K562 (cell line): ENCODE measurements at regions not wholly inside any gene's neighbourhood (a gene's known extent, or its start where the extent isn't known, plus 50 kb on each side); places are given as distances from the start of the nearest gene placed in this dataset.

Source experiments
- ATAC-seq: fragments of 200-7000 bp; cut with Tn5 transposase; 3 replicates; pipeline ENCODE4 v1.9.1; 2020; ENCODE audit warnings: moderate library complexity
- BruUV-seq: library from RNA; stranded (reverse); fragments of 400-500 nt; replicated peaks from 2 replicates; lab custom pipeline; 2021; lab: Mats Ljungman, UMichigan
- CTCF ChIA-PET: fragments of 300-600 bp; formaldehyde crosslinking; extraction: SDS; loops from one replicate; lab custom pipeline; 2021; ENCODE audit warnings: low intra/inter-chr PET ratio; lab: Yijun Ruan, JAX
- POLR2A ChIA-PET: fragments of 300-600, 350-650 bp; sonication (Branson Sonifier 250); formaldehyde crosslinking; extraction: SDS; loops from one replicate; lab custom pipeline; 2021; ENCODE audit warnings: antibody characterized with exemption, inconsistent platforms; lab: Yijun Ruan, JAX
- DNase-seq, 4 experiments: peaks; one replicate each; pipeline versions ENCODE4 v3.0.0 to v3.0.0-alpha.2; 2011 to 2018; ENCODE audit warnings: low spot score in 3 of 4, mixed read lengths in 3 of 4; ENCODE audit errors: extremely low read depth in 1 of 4
- FAIRE-seq: peaks from 2 replicates; lab custom pipeline; 2011; peaks lifted over from hg19 to GRCh38; lab: Jason Lieb, UNC
- H2AFZ ChIP-seq: 2 replicates; pipeline ENCODE4 v1.6.0; 2011; ENCODE audit warnings: low read depth, low read length, control low read depth, inconsistent platforms
- H3K27ac ChIP-seq: fragments of 200-600 bp; 3 replicates; pipeline ENCODE4 v1.8.0; 2011; ENCODE audit warnings: low read depth, mild to moderate bottlenecking, control low read depth, inconsistent platforms, low read length, moderate library complexity, mixed read lengths; ENCODE audit errors: extremely low read depth
- H3K27me3 ChIP-seq, 2 experiments: fragments of 300-600 bp in 1 of 2; 2 replicates in 1 of 2; 3 replicates in 1 of 2; pipeline versions ENCODE4 v1.6.0 to v1.8.0; 2011; ENCODE audit warnings: inconsistent platforms in 2 of 2, low read length in 2 of 2, mild to moderate bottlenecking in 1 of 2, mixed read lengths in 1 of 2, moderate library complexity in 1 of 2; ENCODE audit not compliant: control insufficient read depth in 2 of 2, insufficient read depth in 2 of 2
- H3K36me3 ChIP-seq: fragments of 300-600 bp; 3 replicates; pipeline ENCODE4 v1.8.0; 2011; ENCODE audit warnings: mild to moderate bottlenecking, low read length, inconsistent platforms; ENCODE audit not compliant: control insufficient read depth, insufficient read depth
- H3K4me1 ChIP-seq, 2 experiments: fragments of 200-600 bp in 1 of 2; replicated peaks in 1 of 2; 2 replicates in 1 of 2; 3 replicates in 1 of 2; pipeline versions ENCODE4 v1.5.1 to v1.8.0; 2011; ENCODE audit warnings: inconsistent platforms in 2 of 2, low read length in 2 of 2, mild to moderate bottlenecking in 1 of 2, mixed read lengths in 1 of 2, moderate library complexity in 1 of 2; ENCODE audit not compliant: control insufficient read depth in 2 of 2, insufficient read depth in 2 of 2
- H3K4me2 ChIP-seq: 2 replicates; pipeline ENCODE4 v1.6.1; 2011; ENCODE audit warnings: low read length, control low read depth, inconsistent platforms, mixed read lengths; ENCODE audit not compliant: insufficient read depth
- H3K4me3 ChIP-seq: fragments of 200-600 bp; sonication (generic), shearing (Covaris generic); 2 replicates; pipeline ENCODE4 v1.5.1; 2016; ENCODE audit warnings: control low read depth, inconsistent platforms
- H3K79me2 ChIP-seq: fragments of 200-600 bp; 3 replicates; pipeline ENCODE4 v1.8.0; 2011; ENCODE audit warnings: low read length, inconsistent platforms; ENCODE audit not compliant: control insufficient read depth, insufficient read depth
- H3K9ac ChIP-seq, 2 experiments: 2 replicates each; pipeline versions ENCODE4 v1.6.0 to v1.6.1; 2011; ENCODE audit warnings: low read depth in 2 of 2, low read length in 2 of 2, control low read depth in 1 of 2, inconsistent platforms in 1 of 2, mild to moderate bottlenecking in 1 of 2, mixed read lengths in 1 of 2; ENCODE audit not compliant: insufficient read depth in 1 of 2
- H3K9me1 ChIP-seq: one replicate; pipeline ENCODE4 v1.6.0; 2011; ENCODE audit warnings: inconsistent platforms, mild to moderate bottlenecking, low read length, moderate library complexity; ENCODE audit not compliant: control insufficient read depth, insufficient read depth
- H3K9me3 ChIP-seq: replicated peaks from 2 replicates; pipeline ENCODE4 v1.5.1; 2011; ENCODE audit warnings: low read depth, low read length, inconsistent platforms; ENCODE audit not compliant: control insufficient read depth, insufficient read depth
- H4K20me1 ChIP-seq: replicated peaks from 2 replicates; pipeline ENCODE4 v1.6.1; 2011; ENCODE audit warnings: low read length, inconsistent platforms, mixed read lengths; ENCODE audit not compliant: control insufficient read depth, insufficient read depth
- ARNT ChIP-seq, 2 experiments: fragments of 450-650 bp; IDR thresholded peaks; 2 replicates each; pipeline ENCODE4 v1.6.1; 2016; ENCODE audit warnings: mild to moderate bottlenecking in 1 of 2
- DNMT1 ChIP-seq: fragments of 450-650 bp; IDR thresholded peaks from 2 replicates; pipeline ENCODE4 v1.6.1; 2016; ENCODE audit warnings: antibody characterized with exemption, mild to moderate bottlenecking
- KDM4B ChIP-seq, 2 experiments: fragments of 450-650 bp in 1 of 2; sonication (generic) in 1 of 2; IDR thresholded peaks; 2 replicates each; pipeline ENCODE4 v1.6.1; 2016 to 2017; ENCODE audit warnings: borderline replicate concordance in 2 of 2, antibody characterized with exemption in 1 of 2, low read depth in 1 of 2, mild to moderate bottlenecking in 1 of 2
- MBD2 ChIP-seq: sonication (generic); IDR thresholded peaks from 2 replicates; pipeline ENCODE4 v1.6.1; 2016; ENCODE audit warnings: low read depth, borderline replicate concordance
- RAD51 ChIP-seq: fragments of 450-650 bp; IDR thresholded peaks from 2 replicates; pipeline ENCODE4 v1.7.1; 2016; ENCODE audit warnings: low read depth, mild to moderate bottlenecking, borderline replicate concordance
- SMC3 ChIP-seq: conservative IDR thresholded peaks from 2 replicates; pipeline ENCODE4 v1.6.1; 2011; ENCODE audit warnings: low read depth, low read length, improper control_type of control experiment; ENCODE audit not compliant: insufficient read depth
- SRSF7 ChIP-seq: fragments of 200-400 bp; formaldehyde crosslinking; optimal IDR thresholded peaks from 2 replicates; pipeline ENCODE3; 2017; ENCODE audit warnings: mild to moderate bottlenecking, low read depth, low read length
- TAL1 ChIP-seq: fragments of 450-650 bp; IDR thresholded peaks from 2 replicates; pipeline ENCODE4 v1.6.1; 2016; ENCODE audit warnings: mild to moderate bottlenecking
- U2AF1 ChIP-seq: fragments of 200-400 bp; formaldehyde crosslinking; optimal IDR thresholded peaks from 2 replicates; pipeline ENCODE3; 2017; ENCODE audit warnings: mild to moderate bottlenecking, low read depth, low read length, moderate library complexity
- ZFPM2 ChIP-seq: fragments of 250-450 bp; sonication (Bioruptor Pico); IDR thresholded peaks from 2 replicates; pipeline ENCODE4 v1.5.1; 2022; ENCODE audit warnings: mild to moderate bottlenecking
- ZNF133 ChIP-seq: fragments of 250-450 bp; sonication (Bioruptor Pico); IDR thresholded peaks from 2 replicates; pipeline ENCODE4 v1.4.0; 2020; ENCODE audit warnings: mild to moderate bottlenecking
- ZNF239 ChIP-seq: fragments of 250-450 bp; sonication (Bioruptor Pico); IDR thresholded peaks from 2 replicates; pipeline ENCODE4 v1.4.0; 2020; ENCODE audit warnings: mild to moderate bottlenecking
- ZNF695 ChIP-seq: fragments of 450-650 bp; formaldehyde crosslinking; IDR thresholded peaks from 2 replicates; pipeline ENCODE4 v1.4.0; 2020; ENCODE audit warnings: mild to moderate bottlenecking, moderate library complexity
- ZNF696 ChIP-seq: fragments of 250-450 bp; sonication (Bioruptor Pico); conservative IDR thresholded peaks from 2 replicates; pipeline ENCODE4 v1.4.0; 2020; ENCODE audit warnings: mild to moderate bottlenecking, moderate library complexity
- ZNF79 ChIP-seq: fragments of 250-450 bp; sonication (Bioruptor Pico); IDR thresholded peaks from 2 replicates; pipeline ENCODE4 v1.4.0; 2020; ENCODE audit warnings: low read depth, mild to moderate bottlenecking, moderate library complexity
- WGBS: fragments of 100-300 bp; shearing (Covaris generic); methylation state at CpG from one replicate; pipeline ENCODE4 v1.1.6; 2016; ENCODE audit warnings: low coverage, mixed read lengths; ENCODE audit not compliant: insufficient coverage; ENCODE audit errors: missing lambda C conversion rate; 5-methylcytosine and 5-hydroxymethylcytosine counted together
- in situ Hi-C: fragments of 300-500 bp; cut with MboI; formaldehyde crosslinking; loops from 4 replicates; pipeline ENCODE4 v1.15.0; 2018; ENCODE audit warnings: inconsistent platforms, mixed read lengths
- intact Hi-C: fragments of 100-400 bp; cut with micrococcal nuclease; formaldehyde crosslinking; loops from 2 replicates; pipeline ENCODE4 v1.14.2; 2022
- TF ChIP-seq, protein P1 (sequence below): fragments of 450-650 bp; IDR thresholded peaks from 2 replicates; pipeline ENCODE4 v1.6.1; 2018; ENCODE audit not compliant: partially characterized antibody

DNA sequence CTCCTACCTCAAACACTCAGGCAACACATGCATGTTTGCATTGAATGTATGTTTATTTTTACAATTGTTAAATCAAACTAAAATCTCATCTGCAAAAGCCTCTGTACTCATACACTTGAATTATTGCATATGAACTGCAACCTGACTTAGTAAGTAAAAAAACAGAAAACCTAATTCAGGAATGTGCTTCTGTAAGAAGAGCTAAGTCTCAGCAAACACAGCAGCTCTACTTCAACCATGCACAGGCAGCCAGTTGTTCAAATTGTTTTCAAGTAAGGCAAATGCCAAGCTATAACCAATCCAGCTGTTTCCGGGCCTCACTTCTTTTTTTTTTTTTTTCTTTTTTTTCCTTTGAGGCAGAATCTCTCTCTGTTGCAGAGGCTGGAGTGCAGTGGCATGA lies 93.5 kb upstream of the MALRD1 start (continued):
- TF ChIP-seq, protein P1, sequence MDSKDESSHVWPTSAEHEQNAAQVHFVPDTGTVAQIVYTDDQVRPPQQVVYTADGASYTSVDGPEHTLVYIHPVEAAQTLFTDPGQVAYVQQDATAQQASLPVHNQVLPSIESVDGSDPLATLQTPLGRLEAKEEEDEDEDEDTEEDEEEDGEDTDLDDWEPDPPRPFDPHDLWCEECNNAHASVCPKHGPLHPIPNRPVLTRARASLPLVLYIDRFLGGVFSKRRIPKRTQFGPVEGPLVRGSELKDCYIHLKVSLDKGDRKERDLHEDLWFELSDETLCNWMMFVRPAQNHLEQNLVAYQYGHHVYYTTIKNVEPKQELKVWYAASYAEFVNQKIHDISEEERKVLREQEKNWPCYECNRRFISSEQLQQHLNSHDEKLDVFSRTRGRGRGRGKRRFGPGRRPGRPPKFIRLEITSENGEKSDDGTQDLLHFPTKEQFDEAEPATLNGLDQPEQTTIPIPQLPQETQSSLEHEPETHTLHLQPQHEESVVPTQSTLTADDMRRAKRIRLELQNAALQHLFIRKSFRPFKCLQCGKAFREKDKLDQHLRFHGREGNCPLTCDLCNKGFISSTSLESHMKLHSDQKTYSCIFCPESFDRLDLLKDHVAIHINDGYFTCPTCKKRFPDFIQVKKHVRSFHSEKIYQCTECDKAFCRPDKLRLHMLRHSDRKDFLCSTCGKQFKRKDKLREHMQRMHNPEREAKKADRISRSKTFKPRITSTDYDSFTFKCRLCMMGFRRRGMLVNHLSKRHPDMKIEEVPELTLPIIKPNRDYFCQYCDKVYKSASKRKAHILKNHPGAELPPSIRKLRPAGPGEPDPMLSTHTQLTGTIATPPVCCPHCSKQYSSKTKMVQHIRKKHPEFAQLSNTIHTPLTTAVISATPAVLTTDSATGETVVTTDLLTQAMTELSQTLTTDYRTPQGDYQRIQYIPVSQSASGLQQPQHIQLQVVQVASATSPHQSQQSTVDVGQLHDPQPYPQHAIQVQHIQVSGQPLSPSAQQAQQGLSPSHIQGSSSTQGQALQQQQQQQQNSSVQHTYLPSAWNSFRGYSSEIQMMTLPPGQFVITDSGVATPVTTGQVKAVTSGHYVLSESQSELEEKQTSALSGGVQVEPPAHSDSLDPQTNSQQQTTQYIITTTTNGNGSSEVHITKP = no peak
- TF ChIP-seq RAD51 (no peak), ZNF695 (CRISPR knock-in tag) (no peak), SMC3 (no peak), ZNF79 (CRISPR knock-in tag) (no peak)

DNA sequence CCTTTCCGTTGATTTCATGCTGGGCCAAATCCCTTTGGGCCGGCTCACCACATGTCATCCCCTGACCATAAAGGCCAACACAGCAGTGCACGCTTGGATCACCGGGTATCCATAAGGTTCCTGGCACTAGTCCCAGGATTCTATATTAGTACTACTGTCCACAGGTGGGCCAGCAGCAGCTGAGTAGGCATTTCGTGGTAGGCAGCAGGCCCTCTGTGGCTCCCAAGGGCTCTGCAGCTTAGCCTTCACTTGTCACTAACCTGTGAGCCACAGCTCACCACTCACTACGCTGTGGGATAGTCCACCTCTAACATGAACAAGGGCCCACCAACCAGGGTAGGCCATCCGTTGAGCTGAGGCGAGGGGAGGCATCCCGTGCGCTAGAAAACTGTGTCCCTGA lies 89.2 kb upstream of the MALRD1 start:
- Histone ChIP-seq H3K4me2 (no peak overlapping the region), H3K4me3 (no peak overlapping the region), H3K9ac (no peak overlapping the region), H3K27ac (no peak overlapping the region), H2AFZ (no peak overlapping the region), H3K27me3 (no peaks in the 10 kb centered on the region), H3K9me1 (no peaks in the 10 kb centered on the region), H4K20me1 (no peaks in the 10 kb centered on the region), H3K4me1 (no peaks in the 10 kb centered on the region), H3K36me3 (no peaks in the 10 kb centered on the region), H3K9me3 (0 out of 2 replicates have a peak, but pooled peaks cover 2% of the 10 kb centered on the region)
- in situ Hi-C loops = no loop called here
- CTCF ChIA-PET = no interaction called here
- 1% methylated on average over 10 of the region's 10 CpGs for WGBS
- DNase-seq = no peak
- no peak for FAIRE-seq
- POLR2A ChIA-PET = no interaction called here
- intact Hi-C loops = no loop called here
- TF ChIP-seq U2AF1 = no peak
- no peak for TF ChIP-seq ZNF133 (CRISPR knock-in tag)
- TF ChIP-seq TAL1 = no peak
- no peak for TF ChIP-seq KDM4B (IDR thresholded peaks at IDR 0.05; ENCODE audit: borderline replicate concordance in 2 of 2, low read depth in 1 of 2)
- TF ChIP-seq DNMT1 = no peak
- TF ChIP-seq ARNT (IDR thresholded peaks at IDR 0.05) = no peak
- no peak for TF ChIP-seq ZNF696
- no peak for TF ChIP-seq ZFPM2 (CRISPR knock-in tag)
- TF ChIP-seq MBD2 = no peak
- no peak for TF ChIP-seq SRSF7
- no peak for TF ChIP-seq ZNF239 (CRISPR knock-in tag)
- TF ChIP-seq, all 486 proteins: peak for 0
- BruUV-seq = no TSS peak
- H3K79me2 ChIP-seq = no peaks in the 10 kb centered on the region
- no peak for ATAC-seq
